OCI-LY3 (cell line): ENCODE measurements at regions not wholly inside any gene's neighbourhood (a gene's known extent, or its start where the extent isn't known, plus 50 kb on each side); places are given as distances from the start of the nearest gene placed in this dataset.
A peak's percentile ranks its signal among the peaks of the same experiment; 100 is the strongest.

Source experiments
- H2AFZ ChIP-seq: fragments of 200-600, 300-600 bp; shearing (Covaris generic); 2 replicates; pipeline ENCODE4 v1.6.0; 2014; ENCODE audit warnings: antibody characterized with exemption, low read depth, low read length
- H3K27ac ChIP-seq: fragments of 200-600, 300-600 bp; sonication (generic); 2 replicates; pipeline ENCODE4 v1.5.1; 2014; ENCODE audit warnings: mild to moderate bottlenecking, low read length, moderate library complexity, mixed read lengths
- H3K27me3 ChIP-seq: fragments of 200-600, 300-600 bp; sonication (generic); 2 replicates; pipeline ENCODE4 v1.6.1; 2014; ENCODE audit warnings: low read depth, low read length, mixed read lengths
- H3K36me3 ChIP-seq: fragments of 200-600, 300-600 bp; sonication (generic); replicated peaks from 2 replicates; pipeline ENCODE3; 2014; ENCODE audit warnings: low read depth, low read length, mixed read lengths
- H3K4me1 ChIP-seq: fragments of 300-600, 200-600 bp; sonication (generic); 2 replicates; pipeline ENCODE4 v1.6.1; 2014; ENCODE audit warnings: low read length, mixed read lengths
- H3K4me2 ChIP-seq: fragments of 200-600, 300-600 bp; sonication (generic); 2 replicates; pipeline ENCODE4 v1.6.1; 2014; ENCODE audit warnings: low read length, mixed read lengths
- H3K4me3 ChIP-seq: fragments of 300-600, 200-600 bp; sonication (generic); 2 replicates; pipeline ENCODE4 v1.5.1; 2014; ENCODE audit warnings: antibody characterized with exemption, mild to moderate bottlenecking, low read length, moderate library complexity
- H3K79me2 ChIP-seq: fragments of 300-600, 200-600 bp; shearing (Covaris generic); 2 replicates; pipeline ENCODE4 v1.6.1; 2014; ENCODE audit warnings: mild to moderate bottlenecking, low read length, mixed read lengths
- H3K9ac ChIP-seq: fragments of 300-600, 200-600 bp; shearing (Covaris generic); 2 replicates; pipeline ENCODE4 v1.6.0; 2014; ENCODE audit warnings: mild to moderate bottlenecking, low read length, moderate library complexity
- H3K9me3 ChIP-seq: fragments of 200-600, 300-600 bp; shearing (Covaris generic); 2 replicates; pipeline ENCODE4 v1.6.1; 2014; ENCODE audit warnings: low read length, mixed read lengths; ENCODE audit not compliant: insufficient read depth
- H4K20me1 ChIP-seq: fragments of 200-600, 300-600 bp; sonication (generic); 2 replicates; pipeline ENCODE4 v1.6.1; 2016; ENCODE audit warnings: low read length, mixed read lengths; ENCODE audit not compliant: insufficient read depth
- CTCF ChIP-seq: fragments of 200-600, 300-600 bp; sonication (generic); IDR thresholded peaks from 2 replicates; pipeline ENCODE4 v1.5.1; 2014; ENCODE audit warnings: antibody characterized with exemption, low read length, low read depth
- EZH2phosphoT487 ChIP-seq: fragments of 200-600 bp; shearing (Covaris generic); IDR thresholded peaks from 2 replicates; pipeline ENCODE4 v1.6.1; 2018; ENCODE audit warnings: antibody characterized with exemption, mixed run types, low read depth

GRCh38 chr17:12282056-12282455, 261.4 kb downstream of the MAP2K4 start:
- TF ChIP-seq CTCF = no peak
- TF ChIP-seq EZH2phosphoT487 = no peak
- Histone ChIP-seq H3K27me3 (no peaks in the 10 kb centered on the region), H2AFZ (no peak overlapping the region), H3K9ac (no peak overlapping the region), H3K36me3 (no peaks in the 10 kb centered on the region), H3K4me1 (peaks cover 30% of the 10 kb centered on the region), H3K4me2 (no peak overlapping the region), H3K27ac (no peak overlapping the region), H4K20me1 (no peaks in the 10 kb centered on the region), H3K79me2 (no peaks in the 10 kb centered on the region), H3K4me3 (no peak overlapping the region), H3K9me3 (no peaks in the 10 kb centered on the region)

- no peak overlapping the region for H3K9ac ChIP-seq
- no peak overlapping the region for H3K4me2 ChIP-seq
- peak overlapping the region; percentile 41; the same call in 1 of the 2 replicates for H2AFZ ChIP-seq
- H3K4me1 ChIP-seq = peaks cover 46% of the 10 kb centered on the region
- no peaks in the 10 kb centered on the region for H3K27me3 ChIP-seq
- H3K9me3 ChIP-seq = no peaks in the 10 kb centered on the region; the same call in 1 of the 2 replicates
- H3K36me3 ChIP-seq = peaks cover 6% of the 10 kb centered on the region
- H3K27ac ChIP-seq = no peak overlapping the region
- no peaks in the 10 kb centered on the region for H4K20me1 ChIP-seq
- TF ChIP-seq CTCF (no peak), EZH2phosphoT487 (no peak)
- no peaks in the 10 kb centered on the region for H3K79me2 ChIP-seq
- no peak overlapping the region for H3K4me3 ChIP-seq
Measured at GRCh38 chr17:12287953-12288352, 267.3 kb downstream of the MAP2K4 start.

- H2AFZ ChIP-seq = no peak overlapping the region
- H3K27me3 ChIP-seq = no peaks in the 10 kb centered on the region
- no peak overlapping the region for H3K27ac ChIP-seq
- H3K4me3 ChIP-seq = no peak overlapping the region
- TF ChIP-seq EZH2phosphoT487 (no peak), CTCF (no peak)
- no peak overlapping the region for H3K9ac ChIP-seq
- H3K9me3 ChIP-seq = no peaks in the 10 kb centered on the region; the same call in 1 of the 2 replicates
- H3K4me1 ChIP-seq = peaks cover 50% of the 10 kb centered on the region
- no peaks in the 10 kb centered on the region for H3K79me2 ChIP-seq
- H3K4me2 ChIP-seq = no peak overlapping the region
- H4K20me1 ChIP-seq = no peaks in the 10 kb centered on the region
- peaks cover 6% of the 10 kb centered on the region for H3K36me3 ChIP-seq
Measured at GRCh38 chr17:12290207-12290606, 269.5 kb downstream of the MAP2K4 start.

- peak overlapping the region; percentile 65 for H3K9ac ChIP-seq
- H3K4me2 ChIP-seq = peak overlapping the region; percentile 67
- no peak overlapping the region for H2AFZ ChIP-seq
- H3K4me3 ChIP-seq = peak overlapping the region; percentile 45
- no peaks in the 10 kb centered on the region for H4K20me1 ChIP-seq
- peak overlapping the region; percentile 100 for H3K27ac ChIP-seq
- H3K4me1 ChIP-seq = peaks cover 77% of the 10 kb centered on the region
- TF ChIP-seq CTCF (no peak), EZH2phosphoT487 (no peak)
- H3K79me2 ChIP-seq = no peaks in the 10 kb centered on the region
- no peaks in the 10 kb centered on the region; the same call in 1 of the 2 replicates for H3K9me3 ChIP-seq
- no peaks in the 10 kb centered on the region for H3K27me3 ChIP-seq
- peaks cover 4% of the 10 kb centered on the region for H3K36me3 ChIP-seq
Measured at GRCh38 chr17:12296209-12296625, 275.5 kb downstream of the MAP2K4 start.
